Immature natural killer cell (primary cell): ENCODE measurements at regions not wholly inside any gene's neighbourhood (a gene's known extent, or its start where the extent isn't known, plus 50 kb on each side); places are given as distances from the start of the nearest gene placed in this dataset.

Experiments
- DNase-seq, 3 donors: peaks; one replicate each; pipeline ENCODE4 v3.0.0; 2022; ENCODE audit warnings: mixed read lengths in 1 of 3
- H3K27ac Mint-ChIP-seq, 6 donors: one replicate each; pipeline ENCODE4 v1.8.0; 2020; ENCODE audit warnings: mixed read lengths in 6 of 6, mild to moderate bottlenecking in 5 of 6, inconsistent platforms in 4 of 6, moderate library complexity in 3 of 6
- H3K27me3 Mint-ChIP-seq, 3 donors: one replicate each; pipeline ENCODE4 v1.8.0; 2020 to 2021; ENCODE audit warnings: low read depth in 3 of 3, mild to moderate bottlenecking in 3 of 3, mixed read lengths in 3 of 3, moderate library complexity in 3 of 3, inconsistent platforms in 1 of 3
- H3K36me3 Mint-ChIP-seq, 3 donors: one replicate each; pipeline ENCODE4 v1.8.0; 2020; ENCODE audit warnings: mixed read lengths in 3 of 3, inconsistent platforms in 2 of 3, mild to moderate bottlenecking in 2 of 3
- H3K4me1 Mint-ChIP-seq, 2 donors: one replicate each; pipeline ENCODE4 v1.8.0; 2020; ENCODE audit warnings: inconsistent platforms in 2 of 2, mild to moderate bottlenecking in 2 of 2, mixed read lengths in 2 of 2, moderate library complexity in 1 of 2
- H3K4me3 Mint-ChIP-seq, 5 donors: one replicate each; pipeline ENCODE4 v1.8.0; 2020; ENCODE audit warnings: mild to moderate bottlenecking in 5 of 5, mixed read lengths in 5 of 5, inconsistent platforms in 3 of 5, moderate library complexity in 3 of 5
- H3K9me3 Mint-ChIP-seq, 6 donors: one replicate each; pipeline ENCODE4 v1.8.0; 2020; ENCODE audit warnings: mild to moderate bottlenecking in 6 of 6, mixed read lengths in 6 of 6, inconsistent platforms in 4 of 6, moderate library complexity in 3 of 6

DNA sequence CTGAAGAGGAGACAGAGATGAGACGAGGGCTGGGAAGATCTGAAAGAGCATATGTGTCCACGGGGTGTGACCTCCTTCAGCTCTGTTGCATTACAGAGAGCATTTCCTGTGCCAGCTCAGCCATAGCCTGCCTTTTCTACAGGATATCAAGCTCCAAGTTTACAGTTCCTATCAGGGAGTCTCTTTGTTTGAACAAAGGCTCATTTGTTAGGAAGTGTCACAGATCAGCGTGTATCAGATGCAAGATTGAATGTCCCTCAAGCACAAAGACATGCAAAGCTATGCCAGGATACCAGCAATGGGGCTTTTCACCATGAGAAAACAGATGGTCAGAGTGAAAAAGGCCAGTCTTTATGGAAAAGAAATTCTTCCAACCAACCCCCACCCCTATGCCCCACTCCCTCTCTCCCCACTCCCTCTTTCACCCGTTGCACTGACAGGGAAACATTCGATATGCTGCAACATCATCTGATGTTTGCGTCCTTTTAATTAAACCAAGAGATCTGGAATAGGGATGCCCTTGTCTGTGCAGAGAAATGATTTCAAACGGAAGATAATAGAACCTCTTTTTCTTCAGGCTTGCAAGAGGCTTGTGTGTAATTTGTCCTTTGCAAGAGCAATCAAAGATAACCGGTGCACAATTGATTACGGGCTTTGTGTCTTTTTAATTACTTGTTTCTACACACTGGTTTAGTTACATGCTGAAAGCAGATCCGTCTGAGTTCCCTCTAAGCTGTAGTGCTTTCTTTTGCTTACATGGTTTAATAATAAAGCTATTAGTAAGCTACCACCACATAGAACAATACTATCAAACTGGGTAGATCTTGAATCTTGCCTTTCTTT lies 263.1 kb upstream of the RGMB start:
- H3K4me3 Mint-ChIP-seq = no peak overlapping the region
- H3K36me3 Mint-ChIP-seq = no peaks in the 10 kb centered on the region
- peaks cover 0 to 6% (median 1%) of the 10 kb centered on the region in 3 donors for H3K27me3 Mint-ChIP-seq
- peaks cover 0 to 23% (median 8%) of the 10 kb centered on the region in 6 donors for H3K9me3 Mint-ChIP-seq
- no peaks in the 10 kb centered on the region for H3K4me1 Mint-ChIP-seq
- no peak overlapping the region for H3K27ac Mint-ChIP-seq
- DNase-seq = no peak

DNA sequence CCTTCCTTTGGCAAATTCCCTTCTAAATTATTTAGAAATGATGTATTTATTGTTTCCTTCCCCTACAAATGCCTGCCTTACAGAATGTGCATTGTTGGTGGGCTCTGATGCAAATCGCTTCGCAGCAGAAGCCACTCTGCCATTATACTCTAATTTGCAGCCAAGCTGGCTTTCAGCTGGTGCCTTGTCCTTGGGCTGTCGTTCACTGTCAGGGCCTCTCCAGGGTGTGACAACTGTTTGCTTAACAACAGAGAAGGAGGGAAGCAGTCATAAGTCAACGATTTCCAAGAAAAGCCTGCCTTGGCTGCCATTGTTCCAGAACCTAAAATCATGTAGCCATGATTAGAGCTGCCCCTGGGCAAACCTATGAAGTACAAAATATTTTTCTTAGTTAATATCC lies 260.1 kb upstream of the RGMB start:
- Mint-ChIP-seq H3K9me3 (peaks cover 0 to 4% (median 2%) of the 10 kb centered on the region in 6 donors), H3K27me3 (peaks cover 0 to 2% (median 1%) of the 10 kb centered on the region in 3 donors), H3K36me3 (no peaks in the 10 kb centered on the region), H3K27ac (no peak overlapping the region), H3K4me1 (no peaks in the 10 kb centered on the region), H3K4me3 (no peak overlapping the region)
- DNase-seq = no peak

DNA sequence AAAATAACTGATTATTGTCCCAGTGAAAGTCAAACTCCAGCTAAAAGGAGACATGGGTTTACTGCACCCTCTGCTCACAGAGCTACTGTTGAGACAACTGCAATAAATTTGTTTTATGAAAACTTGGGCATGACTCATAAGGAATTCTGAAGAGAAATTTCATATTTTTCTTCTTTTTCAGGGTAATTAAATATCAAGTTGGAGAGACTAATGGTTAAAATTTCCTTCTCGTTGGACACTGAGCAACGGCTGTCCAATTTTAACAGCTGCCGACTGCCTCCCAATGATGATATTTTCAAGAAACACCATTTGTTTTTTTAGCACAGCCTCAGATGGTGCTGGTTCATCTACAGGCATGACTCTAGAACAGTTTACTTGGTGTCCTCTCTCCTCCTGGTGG lies 259.2 kb upstream of the RGMB start:
- no peak for DNase-seq
- Mint-ChIP-seq H3K36me3 (no peaks in the 10 kb centered on the region), H3K27me3 (peaks cover 0 to 2% (median 1%) of the 10 kb centered on the region in 3 donors), H3K4me3 (no peak overlapping the region), H3K4me1 (no peaks in the 10 kb centered on the region), H3K27ac (no peak overlapping the region), H3K9me3 (peaks cover 0 to 4% (median 0%) of the 10 kb centered on the region in 6 donors)

DNA sequence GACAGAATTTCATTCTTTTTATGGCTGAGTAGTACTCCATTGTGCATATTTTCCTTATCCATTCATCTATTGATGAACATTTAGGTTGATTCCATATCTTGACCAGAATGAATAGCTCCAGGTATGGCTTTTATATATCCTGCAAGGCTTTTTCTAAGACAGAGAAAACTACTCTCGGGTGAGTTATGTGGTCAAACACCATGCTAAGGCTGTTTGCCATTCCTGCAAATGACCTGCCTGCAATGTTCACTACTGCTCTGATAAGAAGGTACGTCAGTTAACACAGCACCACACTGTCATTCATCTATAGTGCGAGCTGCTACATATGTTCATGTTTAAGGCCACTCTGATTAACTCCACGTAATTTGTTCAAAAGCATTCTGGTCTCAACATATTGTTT lies 256.8 kb upstream of the RGMB start:
- Mint-ChIP-seq H3K4me1 (no peaks in the 10 kb centered on the region), H3K27ac (no peak overlapping the region), H3K4me3 (no peak overlapping the region), H3K36me3 (no peaks in the 10 kb centered on the region), H3K9me3 (peaks cover 0 to 4% (median under 1%) of the 10 kb centered on the region in 6 donors), H3K27me3 (peaks cover 0 to 3% (median 1%) of the 10 kb centered on the region in 3 donors)
- DNase-seq = no peak

DNA sequence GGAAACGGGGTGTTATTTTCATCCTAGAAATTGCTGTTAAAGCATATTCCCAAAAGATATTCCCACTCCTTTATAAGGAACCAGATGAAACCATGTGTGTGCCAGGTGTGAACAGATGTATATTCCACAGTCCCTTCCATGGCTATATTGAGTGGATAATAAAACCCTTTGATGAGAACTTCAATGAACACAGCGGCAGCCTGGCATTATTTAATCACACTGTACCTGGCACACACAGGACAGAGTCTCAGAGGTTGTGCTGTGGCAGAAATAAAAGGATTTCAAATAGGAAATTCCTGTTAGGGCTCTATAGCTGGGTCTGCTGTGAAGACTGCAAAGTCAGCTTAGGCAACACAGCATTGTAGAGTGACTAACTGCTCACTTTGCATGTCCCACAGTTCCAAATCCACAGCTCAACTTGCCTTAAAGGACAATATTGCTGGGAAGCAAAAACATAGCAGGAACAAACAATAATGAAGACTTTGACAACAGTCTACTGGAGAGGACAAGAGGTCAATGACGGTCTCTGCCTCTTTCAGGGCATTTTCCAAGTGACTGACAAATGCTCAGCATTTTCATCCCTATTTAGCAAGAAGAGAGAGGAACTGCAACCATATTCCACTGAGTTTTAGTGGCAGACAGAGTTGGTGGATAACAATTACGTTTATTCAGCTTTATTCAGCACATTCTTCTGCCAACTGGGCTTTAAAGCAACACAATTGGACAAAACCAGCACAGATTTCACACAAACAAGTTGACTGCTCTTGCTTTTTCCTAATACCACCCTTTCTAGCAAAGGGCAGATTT lies 255.7 kb upstream of the RGMB start:
- no peaks in the 10 kb centered on the region for H3K36me3 Mint-ChIP-seq
- no peak overlapping the region for H3K27ac Mint-ChIP-seq
- no peak for DNase-seq
- H3K4me1 Mint-ChIP-seq = no peaks in the 10 kb centered on the region
- no peak overlapping the region for H3K4me3 Mint-ChIP-seq
- H3K27me3 Mint-ChIP-seq = peaks cover 0 to 1% (median 1%) of the 10 kb centered on the region in 3 donors
- peaks cover 0 to 4% (median 0%) of the 10 kb centered on the region in 6 donors for H3K9me3 Mint-ChIP-seq

DNA sequence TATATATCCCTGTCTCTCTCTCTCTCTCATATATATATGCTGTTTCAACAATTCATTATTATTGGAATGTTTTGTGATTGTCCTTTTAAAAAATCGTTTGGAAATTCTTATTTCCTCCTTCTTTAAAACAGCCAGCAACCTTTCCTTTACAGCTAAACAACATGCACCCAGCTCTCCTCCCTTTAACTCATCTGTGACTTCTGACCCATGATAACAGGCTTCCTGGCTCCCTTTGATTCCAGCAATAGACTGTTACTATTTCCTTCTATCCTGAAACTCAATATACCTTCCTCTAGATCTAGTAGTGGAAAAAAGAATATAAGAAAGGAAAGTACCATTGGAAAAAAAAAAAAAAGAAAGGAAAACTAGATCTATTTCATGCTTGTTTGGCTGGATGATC lies 254.7 kb upstream of the RGMB start:
- H3K4me3 Mint-ChIP-seq = no peak overlapping the region
- no peaks in the 10 kb centered on the region for H3K36me3 Mint-ChIP-seq
- no peak overlapping the region for H3K27ac Mint-ChIP-seq
- H3K4me1 Mint-ChIP-seq = no peaks in the 10 kb centered on the region
- H3K9me3 Mint-ChIP-seq = peaks cover 0 to 4% (median under 1%) of the 10 kb centered on the region in 6 donors
- DNase-seq = no peak
- H3K27me3 Mint-ChIP-seq = peaks cover 0 to 1% (median 1%) of the 10 kb centered on the region in 3 donors

DNA sequence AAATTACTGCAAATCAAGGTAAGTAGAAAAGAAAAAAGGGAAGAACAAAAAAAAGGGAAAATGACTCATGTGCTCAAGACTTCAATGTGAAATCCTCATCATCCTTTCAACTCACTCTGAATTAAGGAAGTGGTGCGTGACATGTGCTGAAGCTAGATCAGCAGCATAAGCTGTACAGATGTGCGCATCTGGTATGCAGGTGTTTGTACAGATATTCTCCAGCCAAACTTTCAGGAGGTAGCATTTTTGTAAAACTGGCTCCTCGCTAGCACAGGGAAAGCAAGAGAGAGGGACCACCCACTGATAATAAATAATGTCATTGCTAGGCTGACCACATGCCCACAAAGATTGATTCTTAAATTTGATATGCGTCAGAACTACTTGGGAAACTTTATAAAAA lies 253.9 kb upstream of the RGMB start:
- H3K27ac Mint-ChIP-seq = no peak overlapping the region
- peaks cover 0 to 4% (median under 1%) of the 10 kb centered on the region in 6 donors for H3K9me3 Mint-ChIP-seq
- no peaks in the 10 kb centered on the region for H3K36me3 Mint-ChIP-seq
- no peak for DNase-seq
- H3K4me1 Mint-ChIP-seq = no peaks in the 10 kb centered on the region
- H3K4me3 Mint-ChIP-seq = no peak overlapping the region
- H3K27me3 Mint-ChIP-seq = peaks cover 0 to 1% (median 1%) of the 10 kb centered on the region in 3 donors

DNA sequence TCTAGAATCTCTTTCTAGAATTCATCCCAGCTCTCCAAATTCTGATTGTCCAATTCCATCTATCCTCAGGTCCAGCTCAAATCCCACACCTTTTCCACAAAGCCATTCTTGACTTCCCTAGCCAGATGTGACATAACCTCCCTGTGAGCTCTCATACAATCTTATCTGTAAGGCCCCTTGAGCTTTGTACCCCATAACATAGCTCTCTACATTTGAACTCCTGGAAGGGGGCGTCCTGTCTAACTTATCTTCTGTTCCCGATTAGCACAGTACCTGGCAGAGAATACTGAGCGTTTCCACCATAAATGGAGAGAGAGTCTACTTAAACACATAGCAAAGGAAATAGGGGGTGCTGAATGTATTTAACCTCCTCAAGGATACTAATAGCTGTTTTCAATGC lies 251.6 kb upstream of the RGMB start:
- H3K4me1 Mint-ChIP-seq = no peaks in the 10 kb centered on the region
- peaks cover 0 to 1% (median 0%) of the 10 kb centered on the region in 3 donors for H3K27me3 Mint-ChIP-seq
- H3K4me3 Mint-ChIP-seq = no peak overlapping the region
- H3K9me3 Mint-ChIP-seq = peaks cover 0 to 4% (median 1%) of the 10 kb centered on the region in 6 donors
- DNase-seq = no peak
- H3K36me3 Mint-ChIP-seq = no peaks in the 10 kb centered on the region
- H3K27ac Mint-ChIP-seq = no peak overlapping the region

DNA sequence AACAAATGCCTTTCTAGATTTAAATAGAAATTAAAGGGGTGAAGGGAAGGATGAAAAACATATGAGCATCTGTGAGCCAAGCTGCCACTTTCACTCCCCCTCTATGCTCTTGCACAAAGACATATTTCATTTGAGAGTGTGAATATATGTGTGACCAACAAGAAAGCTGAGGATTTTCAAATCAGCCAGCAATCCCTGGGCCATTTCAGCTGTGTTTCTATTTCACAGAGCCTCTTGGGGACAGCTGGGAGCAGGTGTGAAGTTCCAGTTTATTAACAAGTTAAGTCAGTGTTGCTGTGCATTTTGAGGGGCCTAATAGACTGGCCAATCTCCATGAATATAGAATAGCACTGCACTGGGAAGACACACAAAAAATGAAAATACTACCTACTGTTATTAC lies 248.7 kb upstream of the RGMB start:
- H3K4me3 Mint-ChIP-seq = no peak overlapping the region
- no peak for DNase-seq
- peaks cover 0 to 5% (median 1%) of the 10 kb centered on the region in 6 donors for H3K9me3 Mint-ChIP-seq
- H3K27me3 Mint-ChIP-seq = peaks cover 0 to 1% (median 0%) of the 10 kb centered on the region in 3 donors
- no peaks in the 10 kb centered on the region for H3K4me1 Mint-ChIP-seq
- H3K36me3 Mint-ChIP-seq = no peaks in the 10 kb centered on the region
- no peak overlapping the region for H3K27ac Mint-ChIP-seq

DNA sequence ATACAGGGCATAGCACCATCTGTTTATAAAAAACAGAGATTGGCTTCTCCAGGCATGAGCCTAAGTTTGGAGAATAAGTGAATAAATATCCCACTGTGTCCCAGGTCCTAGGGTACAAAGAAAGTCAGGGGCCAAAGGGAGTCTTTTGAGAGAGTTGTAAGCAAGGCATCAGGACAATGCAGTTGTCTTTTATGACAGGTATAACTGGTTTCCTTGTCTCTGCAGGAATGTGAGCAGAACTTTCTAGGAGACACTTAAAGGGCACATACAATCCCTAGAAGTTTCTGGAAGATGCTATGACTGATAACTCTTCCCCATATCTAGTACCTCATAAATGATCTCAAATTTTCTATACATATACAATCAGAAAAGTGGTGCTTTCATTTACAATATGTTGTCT lies 245.6 kb upstream of the RGMB start:
- Mint-ChIP-seq H3K27me3 (peaks cover 0 to 2% (median 0%) of the 10 kb centered on the region in 3 donors), H3K9me3 (peaks cover 0 to 8% (median 0%) of the 10 kb centered on the region in 6 donors), H3K27ac (no peak overlapping the region), H3K4me1 (no peaks in the 10 kb centered on the region), H3K4me3 (no peak overlapping the region), H3K36me3 (no peaks in the 10 kb centered on the region)
- no peak for DNase-seq

DNA sequence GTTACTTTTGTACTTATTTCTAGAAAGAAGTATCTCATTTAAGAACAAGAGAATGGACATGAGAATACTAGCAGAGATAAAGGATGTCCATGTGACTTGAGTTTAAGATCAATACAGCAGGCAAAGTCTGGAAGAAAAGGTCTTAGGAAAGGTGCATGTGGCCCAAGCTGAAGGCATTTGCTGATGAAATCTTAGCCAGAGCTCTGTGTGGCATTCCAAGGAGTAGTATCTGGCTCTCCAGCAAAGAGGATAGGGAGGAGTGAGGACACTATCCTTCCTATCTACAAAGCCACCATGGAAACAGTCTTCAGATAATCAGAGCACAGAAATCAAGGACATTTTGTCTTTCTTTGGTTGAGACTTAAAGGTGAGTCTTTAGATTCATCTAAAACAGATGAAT lies 244.1 kb upstream of the RGMB start:
- Mint-ChIP-seq H3K9me3 (peaks cover 0 to 9% (median 0%) of the 10 kb centered on the region in 6 donors), H3K4me3 (no peak overlapping the region), H3K36me3 (no peaks in the 10 kb centered on the region), H3K27me3 (peaks cover 0 to 2% (median 0%) of the 10 kb centered on the region in 3 donors), H3K4me1 (no peaks in the 10 kb centered on the region), H3K27ac (no peak overlapping the region)
- DNase-seq = no peak

DNA sequence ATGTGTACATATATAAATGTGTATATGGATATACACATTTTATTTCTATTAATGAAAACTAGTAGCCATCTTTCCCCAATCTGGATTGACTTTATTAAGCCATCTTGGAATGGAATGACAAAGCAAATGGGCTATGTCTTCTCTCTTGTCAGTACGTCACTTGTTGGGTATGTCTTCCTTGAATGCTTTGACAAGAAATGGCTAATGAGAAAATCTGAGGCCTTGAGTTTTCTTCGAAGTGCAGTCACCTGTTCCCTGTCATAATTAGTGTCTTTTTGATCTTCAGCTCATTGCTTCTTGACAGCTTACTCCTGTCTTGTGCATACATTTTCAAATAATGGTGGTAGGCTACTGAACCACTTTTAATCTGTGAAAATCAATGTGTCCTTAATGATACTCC lies 243.2 kb upstream of the RGMB start:
- peaks cover 0 to 2% (median 0%) of the 10 kb centered on the region in 3 donors for H3K27me3 Mint-ChIP-seq
- H3K36me3 Mint-ChIP-seq = no peaks in the 10 kb centered on the region
- H3K9me3 Mint-ChIP-seq = peaks cover 0 to 9% (median 0%) of the 10 kb centered on the region in 6 donors
- no peak for DNase-seq
- no peaks in the 10 kb centered on the region for H3K4me1 Mint-ChIP-seq
- no peak overlapping the region for H3K27ac Mint-ChIP-seq
- no peak overlapping the region for H3K4me3 Mint-ChIP-seq

DNA sequence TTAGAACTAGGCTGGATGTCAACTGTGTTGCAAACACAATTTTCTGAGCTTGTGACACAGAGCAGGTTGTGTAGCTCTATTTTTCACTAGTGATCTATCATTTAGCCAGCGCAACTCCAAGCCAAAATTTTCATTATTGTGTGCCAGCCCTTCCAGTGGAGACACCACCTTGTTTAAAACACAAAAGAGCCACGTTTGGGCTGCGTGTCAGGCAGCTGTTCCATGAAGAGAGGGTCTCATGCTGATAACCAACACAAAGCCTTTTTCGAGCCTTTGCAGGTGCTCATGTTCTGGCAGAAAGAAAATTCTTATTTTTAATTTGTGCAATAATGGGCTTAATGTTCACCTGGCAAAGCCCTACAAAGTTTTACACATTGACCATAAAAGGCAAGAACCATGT lies 237.6 kb upstream of the RGMB start:
- H3K4me3 Mint-ChIP-seq = no peak overlapping the region
- DNase-seq = no peak
- peaks cover 0 to 2% (median 0%) of the 10 kb centered on the region in 3 donors for H3K27me3 Mint-ChIP-seq
- H3K27ac Mint-ChIP-seq = no peak overlapping the region
- H3K36me3 Mint-ChIP-seq = no peaks in the 10 kb centered on the region
- H3K4me1 Mint-ChIP-seq = no peaks in the 10 kb centered on the region
- H3K9me3 Mint-ChIP-seq = peaks cover 2 to 24% (median 10%) of the 10 kb centered on the region in 6 donors

DNA sequence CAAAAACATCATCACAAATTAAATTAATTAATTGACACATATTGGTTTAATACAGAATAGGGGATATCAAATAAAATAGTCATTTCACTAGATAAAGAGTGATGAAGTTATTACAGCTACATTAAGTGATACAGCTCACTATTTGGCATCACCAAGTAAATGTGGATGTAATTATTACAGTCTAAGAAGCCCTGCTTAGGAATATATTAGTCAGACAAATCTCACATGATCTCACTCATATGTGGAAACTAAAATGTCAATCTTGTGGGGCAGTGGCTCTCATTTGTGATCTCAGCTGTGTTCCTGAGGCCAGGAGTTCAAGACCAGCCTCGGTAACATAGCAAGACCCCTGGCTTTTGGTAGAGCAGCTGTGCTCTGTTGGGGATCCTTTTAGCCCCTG lies 233.4 kb upstream of the RGMB start:
- Mint-ChIP-seq H3K4me3 (no peak overlapping the region), H3K9me3 (peaks cover 13 to 45% (median 17%) of the 10 kb centered on the region in 6 donors), H3K27ac (no peak overlapping the region), H3K4me1 (no peaks in the 10 kb centered on the region), H3K36me3 (no peaks in the 10 kb centered on the region), H3K27me3 (no peaks in the 10 kb centered on the region)
- DNase-seq = no peak
